HG03439 (cell line): ENCODE measurements at regions not wholly inside any gene's neighbourhood (a gene's known extent, or its start where the extent isn't known, plus 50 kb on each side); places are given as distances from the start of the nearest gene placed in this dataset.
"Not testable (repeated sequence)": the region's sequence is repeated elsewhere in the genome, so short reads cannot be mapped to it uniquely, and the experiment has no call there.

Experiments
- ATAC-seq: cut with Tn5 transposase; IDR thresholded peaks from one replicate; pipeline ENCODE4 v1.9.1; 2021; ENCODE audit warnings: mild to moderate bottlenecking, moderate library complexity; ENCODE audit not compliant: unreplicated experiment

DNA sequence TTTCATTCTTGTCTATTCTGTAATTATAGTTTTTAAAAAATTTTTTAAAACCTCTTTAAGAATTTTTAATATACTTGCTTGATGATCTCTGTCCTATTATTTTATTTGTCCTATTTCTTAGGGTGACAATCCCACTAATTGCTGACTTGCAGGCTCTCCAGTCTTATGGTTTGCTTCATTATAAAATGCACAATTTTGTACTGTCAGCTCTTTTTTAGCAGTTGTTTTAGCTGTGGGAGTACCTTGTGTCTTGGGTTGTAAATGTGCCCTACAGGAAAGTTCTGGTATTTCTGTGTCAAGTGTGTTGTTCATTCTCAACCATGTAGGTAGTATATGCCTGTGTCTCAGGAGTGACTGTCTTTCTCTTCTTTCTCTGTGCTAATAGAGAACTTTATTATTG lies 118.2 kb upstream of the IL15 start:
- no peak for ATAC-seq

- ATAC-seq, result no peak
Observed at GRCh38 chr4:141524116-141524515, 112.3 kb upstream of the IL15 start.

- no peak for ATAC-seq
Observed at GRCh38 chr4:141524841-141525240, 111.5 kb upstream of the IL15 start.

DNA sequence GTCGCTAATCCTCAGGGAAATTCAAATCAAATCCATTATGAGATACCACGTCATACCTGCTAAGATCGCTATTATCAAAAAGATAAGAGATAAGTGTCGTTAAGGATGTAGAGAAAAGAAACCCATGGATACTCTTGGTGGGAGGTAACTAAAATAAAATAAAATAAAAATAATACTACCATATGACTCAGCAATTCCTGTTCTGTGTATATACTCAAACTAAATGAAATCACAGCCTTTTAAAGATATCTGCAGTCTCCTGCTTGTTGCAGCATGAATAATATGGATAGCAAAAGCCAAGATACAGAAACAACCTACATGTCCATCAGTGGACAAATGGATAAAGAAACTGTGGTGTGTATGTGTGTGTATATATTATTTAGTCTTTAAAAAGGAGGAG lies 105.8 kb upstream of the IL15 start:
- ATAC-seq, result no peak

DNA sequence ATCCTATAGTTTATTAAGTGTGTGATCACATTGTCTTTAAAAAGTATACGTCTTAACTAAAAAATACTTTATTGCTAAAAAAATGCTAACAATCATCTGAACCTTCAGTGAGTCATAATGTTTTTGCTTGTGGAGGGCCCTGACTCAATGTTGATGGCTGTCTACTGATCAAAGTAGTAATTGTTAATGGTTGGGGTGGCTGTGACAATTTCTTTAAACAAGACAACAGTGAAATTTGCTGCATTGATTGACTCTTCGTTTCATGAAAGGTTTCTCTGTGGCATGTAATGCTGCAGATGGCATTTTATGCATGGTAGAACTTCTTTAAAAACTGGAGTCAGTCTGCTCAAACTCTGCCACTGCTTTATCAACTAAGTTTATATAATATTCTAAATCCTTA lies 101.4 kb upstream of the IL15 start:
- no peak for ATAC-seq

GRCh38 chr4:141538001-141538400 lies 98.4 kb upstream of the IL15 start:
- ATAC-seq, result no peak

DNA sequence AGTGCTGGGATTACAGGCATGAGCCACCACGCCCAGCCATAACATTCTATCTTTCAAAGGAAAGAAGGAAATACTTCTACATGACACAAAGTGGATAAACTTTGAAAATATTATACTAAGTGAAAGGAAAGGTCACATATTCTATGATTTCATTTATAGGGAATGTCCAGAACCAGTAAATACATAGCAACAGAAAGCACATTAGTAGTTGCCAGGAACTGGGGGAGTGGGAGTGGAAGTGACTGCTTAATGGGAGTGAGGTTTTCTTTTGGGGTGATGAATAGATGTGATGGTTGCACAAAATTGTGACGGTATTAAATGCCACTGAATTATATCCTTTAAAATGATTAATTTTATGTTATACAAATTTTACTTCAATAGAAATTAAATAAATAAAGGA lies 95.7 kb upstream of the IL15 start:
- no peak for ATAC-seq

- ATAC-seq, result no peak
Observed at GRCh38 chr4:141541851-141542250, 94.5 kb upstream of the IL15 start.

- no peak for ATAC-seq
Observed at GRCh38 chr4:141543176-141543575, 93.2 kb upstream of the IL15 start.

GRCh38 chr4:141543706-141544105 lies 92.7 kb upstream of the IL15 start:
- no peak for ATAC-seq

- no peak for ATAC-seq
Observed at GRCh38 chr4:141548791-141549190, 87.6 kb upstream of the IL15 start.

GRCh38 chr4:141560056-141560455 lies 76.3 kb upstream of the IL15 start:
- no peak for ATAC-seq

DNA sequence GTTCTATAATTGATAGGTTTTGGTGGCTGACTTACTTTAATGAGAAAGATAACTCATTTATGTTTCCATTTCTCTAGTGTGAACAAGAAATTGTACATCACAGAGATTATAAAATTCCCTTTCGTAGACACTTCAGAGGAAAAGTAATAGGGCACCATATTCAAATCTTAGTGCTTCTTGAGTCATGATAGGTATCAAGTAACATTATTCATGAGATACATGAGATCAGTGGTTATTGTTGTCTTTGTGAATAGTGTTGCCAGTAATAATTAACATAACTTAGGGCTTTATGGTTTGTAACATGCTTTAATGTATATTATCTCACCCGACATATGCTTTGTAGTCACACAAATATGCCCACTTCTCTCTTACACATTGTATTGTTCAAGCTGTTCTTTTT lies 73.7 kb upstream of the IL15 start:
- no peak for ATAC-seq

GRCh38 chr4:141563723-141564122 lies 72.7 kb upstream of the IL15 start:
- no peak for ATAC-seq

- not testable (repeated sequence) for ATAC-seq
Observed at GRCh38 chr4:141564961-141565360, 71.4 kb upstream of the IL15 start.

- no peak for ATAC-seq
Observed at GRCh38 chr4:141565379-141566089, 70.8 kb upstream of the IL15 start.

- no peak for ATAC-seq
Observed at GRCh38 chr4:141567326-141567915, 69.0 kb upstream of the IL15 start.

GRCh38 chr4:141569141-141569540 lies 67.2 kb upstream of the IL15 start:
- ATAC-seq, result no peak

- no peak for ATAC-seq
Observed at GRCh38 chr4:141570290-141570689, 66.1 kb upstream of the IL15 start.

DNA sequence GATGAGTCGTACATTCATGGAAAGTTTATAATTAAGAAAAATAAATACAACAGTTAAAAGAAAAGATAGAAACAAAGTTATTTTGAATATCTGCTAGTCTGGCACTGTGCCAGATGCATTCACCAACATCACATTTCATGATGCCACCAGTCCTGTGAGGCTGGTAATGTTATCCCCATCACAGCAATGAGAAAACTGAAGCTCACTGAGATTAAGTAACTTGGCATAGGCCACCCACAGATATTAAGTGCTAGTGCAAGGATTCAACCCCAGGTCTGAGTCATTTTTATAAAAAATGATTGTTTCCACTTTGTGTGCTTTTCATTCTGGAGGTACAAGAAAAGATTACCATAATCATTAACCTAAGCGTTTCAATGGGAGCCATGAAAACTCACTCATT lies 65.0 kb upstream of the IL15 start:
- ATAC-seq, result no peak

DNA sequence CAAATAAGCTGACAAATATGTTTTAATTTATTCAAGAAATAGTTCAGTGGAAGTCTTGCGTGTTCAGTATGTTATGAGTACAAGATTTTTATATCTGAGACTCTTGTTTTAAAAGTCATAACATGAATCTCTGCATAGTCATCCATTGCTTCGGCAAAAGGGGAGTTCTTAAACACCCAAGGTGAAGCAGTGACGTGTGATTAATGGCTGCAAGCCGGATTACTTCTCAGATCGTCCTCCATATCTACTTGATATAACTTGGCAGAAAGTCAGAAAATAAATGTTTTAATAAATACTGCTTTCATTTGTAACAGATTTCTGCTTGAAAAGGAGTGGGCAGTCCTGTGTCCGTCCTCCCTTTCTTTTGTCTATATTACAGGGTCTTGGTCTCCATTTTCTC lies 64.6 kb upstream of the IL15 start:
- ATAC-seq, result no peak

GRCh38 chr4:141573678-141574077 lies 62.7 kb upstream of the IL15 start:
- ATAC-seq, result no peak

DNA sequence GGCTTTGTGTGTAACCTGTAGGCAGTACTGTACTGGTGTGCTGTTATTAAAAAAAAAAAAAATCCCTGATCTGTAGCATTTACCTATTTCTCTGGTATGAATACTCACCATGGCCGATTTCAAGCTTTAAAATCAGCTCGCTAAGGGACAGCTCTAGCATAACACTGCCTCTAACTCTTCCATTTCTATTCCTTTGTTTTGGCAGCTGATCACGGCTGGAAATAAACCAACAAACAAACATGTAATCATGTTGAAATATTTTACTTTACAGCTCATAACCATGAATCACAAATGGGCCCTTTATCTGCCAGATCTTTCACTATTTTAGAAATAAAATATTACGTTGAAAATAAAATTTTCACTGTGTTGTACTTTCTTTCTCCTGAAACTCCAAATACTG lies 60.5 kb upstream of the IL15 start:
- ATAC-seq, result no peak
